Neutrophil (primary cell): ENCODE measurements at regions not wholly inside any gene's neighbourhood (a gene's known extent, or its start where the extent isn't known, plus 50 kb on each side); places are given as distances from the start of the nearest gene placed in this dataset.

Experiments used
- H3K27ac ChIP-seq: fragments of 200-600 bp; sonication (generic); 2 replicates; pipeline ENCODE4 v1.5.1; 2016; ENCODE audit warnings: mild to moderate bottlenecking, moderate library complexity
- H3K27me3 ChIP-seq: fragments of 200-600 bp; sonication (generic); 2 replicates; pipeline ENCODE4 v1.6.0; 2016; ENCODE audit warnings: mild to moderate bottlenecking
- H3K36me3 ChIP-seq: fragments of 200-600 bp; sonication (generic); 2 replicates; pipeline ENCODE4 v1.5.1; 2017
- H3K4me1 ChIP-seq, 2 experiments: fragments of 200-600 bp in 1 of 2; sonication (generic) in 1 of 2; 1 replicate in 1 of 2; 2 replicates in 1 of 2; pipeline versions ENCODE4 v1.5.1 to v1.6.1; 2013 to 2016; ENCODE audit warnings: low read depth in 1 of 2, low read length in 1 of 2, mild to moderate bottlenecking in 1 of 2, moderate library complexity in 1 of 2; ENCODE audit not compliant: control insufficient read depth in 1 of 2, insufficient read depth in 1 of 2
- H3K4me3 ChIP-seq, 2 experiments: fragments of 200-600 bp in 1 of 2; sonication (generic) in 1 of 2; 1 replicate in 1 of 2; 2 replicates in 1 of 2; pipeline ENCODE4 v1.5.1; 2013 to 2016; ENCODE audit warnings: low read depth in 1 of 2, low read length in 1 of 2, mild to moderate bottlenecking in 1 of 2, moderate library complexity in 1 of 2
- H3K9me3 ChIP-seq: fragments of 200-600 bp; sonication (generic); 2 replicates; pipeline ENCODE4 v1.5.1; 2016
- CTCF ChIP-seq: fragments of 200-600 bp; sonication (generic); IDR thresholded peaks from 2 replicates; pipeline ENCODE4 v1.5.1; 2016; ENCODE audit warnings: antibody characterized with exemption

GRCh38 chr2:9755008-9755407 is 88.3 kb upstream of the TAF1B start:
- H3K4me1 ChIP-seq: no peaks in the 10 kb centered on the region
- H3K36me3 ChIP-seq: no peaks in the 10 kb centered on the region
- no peak overlapping the region for H3K27ac ChIP-seq
- TF ChIP-seq CTCF: no peak
- peaks cover 79% of the 10 kb centered on the region for H3K27me3 ChIP-seq
- no peak overlapping the region for H3K4me3 ChIP-seq
- no peaks in the 10 kb centered on the region for H3K9me3 ChIP-seq

GRCh38 chr2:9755638-9756037 is 87.6 kb upstream of the TAF1B start:
- no peak for TF ChIP-seq CTCF
- H3K4me1 ChIP-seq: no peaks in the 10 kb centered on the region
- no peak overlapping the region for H3K4me3 ChIP-seq
- H3K27ac ChIP-seq: no peak overlapping the region
- no peaks in the 10 kb centered on the region for H3K9me3 ChIP-seq
- H3K27me3 ChIP-seq: peaks cover 85% of the 10 kb centered on the region
- H3K36me3 ChIP-seq: no peaks in the 10 kb centered on the region

- Histone ChIP-seq H3K36me3 (no peaks in the 10 kb centered on the region), H3K4me1 (no peaks in the 10 kb centered on the region), H3K4me3 (no peak overlapping the region), H3K27me3 (peaks cover 85% of the 10 kb centered on the region), H3K9me3 (no peaks in the 10 kb centered on the region), H3K27ac (no peak overlapping the region)
- TF ChIP-seq CTCF: no peak
Observed at GRCh38 chr2:9756692-9757250, 86.5 kb upstream of the TAF1B start.

GRCh38 chr2:9757501-9758264 is 85.6 kb upstream of the TAF1B start:
- H3K4me3 ChIP-seq: no peak overlapping the region
- no peak overlapping the region for H3K27ac ChIP-seq
- no peaks in the 10 kb centered on the region for H3K9me3 ChIP-seq
- TF ChIP-seq CTCF: no peak
- no peaks in the 10 kb centered on the region for H3K4me1 ChIP-seq
- H3K27me3 ChIP-seq: peaks cover 80% of the 10 kb centered on the region
- no peaks in the 10 kb centered on the region for H3K36me3 ChIP-seq

GRCh38 chr2:9758741-9759140 is 84.5 kb upstream of the TAF1B start:
- Histone ChIP-seq H3K9me3 (no peaks in the 10 kb centered on the region), H3K27me3 (peaks cover 69% of the 10 kb centered on the region), H3K27ac (no peak overlapping the region), H3K36me3 (no peaks in the 10 kb centered on the region), H3K4me1 (no peaks in the 10 kb centered on the region), H3K4me3 (no peak overlapping the region)
- TF ChIP-seq CTCF: no peak
